ENCODE measurements at regions not wholly inside any gene's neighbourhood (a gene's known extent, or its start where the extent isn't known, plus 50 kb on each side); places are given as distances from the start of the nearest gene placed in this dataset.

GRCh38 chr12:46124132-46124847 lies 133.9 kb upstream of the SCAF11 start:
- Histone ChIP-seq H3K36me3 (replicated peaks in 1 of 2; ENCODE audit: control insufficient read depth in 1 of 2, insufficient read depth in 2 of 2, low read length in 2 of 2) (no peaks in the 10 kb centered on the region), H3K79me2 (ENCODE audit: insufficient read depth, low read length) (no peaks in the 10 kb centered on the region), H3K4me3 (replicated peaks in 1 of 3; ENCODE audit: low read depth in 2 of 3, low read length in 3 of 3) (no peak overlapping the region), H3K27ac (ENCODE audit: low read depth in 1 of 2, low read length in 2 of 2) (no peak overlapping the region), H3K27me3 (ENCODE audit: control insufficient read depth in 2 of 2, insufficient read depth in 2 of 2, low read length in 2 of 2) (peaks cover 0 to 2% of the 10 kb centered on the region in 2 donors), H3K4me1 (ENCODE audit: control insufficient read depth in 1 of 2, insufficient read depth in 2 of 2, low read length in 2 of 2) (no peaks in the 10 kb centered on the region), H3K4me2 (replicated peaks; ENCODE audit: extremely low read depth, low read length, poor library complexity, severe bottlenecking) (no peak overlapping the region), H4K20me1 (ENCODE audit: insufficient read depth, low read length) (no peaks in the 10 kb centered on the region), H3K9me3 (replicated peaks in 1 of 2; ENCODE audit: control insufficient read depth in 1 of 2, insufficient read depth in 1 of 2, low read length in 2 of 2) (no peaks in the 10 kb centered on the region), H3K9ac (ENCODE audit: insufficient read depth, low read length, poor library complexity, severe bottlenecking) (peak overlapping the region; percentile 15), H2AFZ (ENCODE audit: insufficient read depth, low read depth, low read length, poor library complexity, severe bottlenecking) (no peak overlapping the region)
- no peak overlapping the region for H3K27ac Mint-ChIP-seq
- H3K4me3 Mint-ChIP-seq, result no peak overlapping the region
- H3K36me3 Mint-ChIP-seq, result no peaks in the 10 kb centered on the region
- H3K27me3 Mint-ChIP-seq (ENCODE audit: low read depth in 3 of 3), result peaks cover 2 to 6% (median 3%) of the 10 kb centered on the region in 3 donors
- no peak for DNase-seq
- no peak for TF ChIP-seq CTCF (IDR thresholded peaks at IDR 0.05)
- no peaks in the 10 kb centered on the region for H3K9me3 Mint-ChIP-seq
- intact Hi-C loops (cut with micrococcal nuclease), result loop anchor here in 1 of 2 donors (10.0 kb wide), 1 partner anchor 901 kb away; no protein-coding TSS in a partner anchor
- peaks cover 5% of the 10 kb centered on the region for H3K4me1 Mint-ChIP-seq
- no CpG with 5 or more reads among the region's 5 CpGs for WGBS (ENCODE audit: insufficient coverage)

GRCh38 chr12:46112364-46112763 lies 122.0 kb upstream of the SCAF11 start:
- no peak overlapping the region for H3K9ac ChIP-seq (ENCODE audit: insufficient read depth, low read length, poor library complexity, severe bottlenecking)
- DNase-seq, result no peak
- no peaks in the 10 kb centered on the region for H4K20me1 ChIP-seq (ENCODE audit: insufficient read depth, low read length)
- no peaks in the 10 kb centered on the region for H3K36me3 ChIP-seq (replicated peaks in 1 of 2; ENCODE audit: control insufficient read depth in 1 of 2, insufficient read depth in 2 of 2, low read length in 2 of 2)
- no peaks in the 10 kb centered on the region for H3K27me3 Mint-ChIP-seq (ENCODE audit: low read depth in 3 of 3)
- TF ChIP-seq CTCF (IDR thresholded peaks at IDR 0.05), result no peak
- no peaks in the 10 kb centered on the region for H3K36me3 Mint-ChIP-seq
- H3K4me1 Mint-ChIP-seq, result no peaks in the 10 kb centered on the region
- no peak overlapping the region for H3K4me3 ChIP-seq (replicated peaks in 1 of 3; ENCODE audit: low read depth in 2 of 3, low read length in 3 of 3)
- H3K79me2 ChIP-seq (ENCODE audit: insufficient read depth, low read length), result no peaks in the 10 kb centered on the region
- H2AFZ ChIP-seq (ENCODE audit: insufficient read depth, low read depth, low read length, poor library complexity, severe bottlenecking), result no peak overlapping the region
- H3K4me3 Mint-ChIP-seq, result no peak overlapping the region
- peaks cover 0 to 15% (median 10%) of the 10 kb centered on the region in 7 donors for H3K9me3 Mint-ChIP-seq
- H3K27ac ChIP-seq (ENCODE audit: low read depth in 1 of 2, low read length in 2 of 2), result no peak overlapping the region
- no peak overlapping the region for H3K27ac Mint-ChIP-seq
- no peaks in the 10 kb centered on the region for H3K27me3 ChIP-seq (ENCODE audit: control insufficient read depth in 2 of 2, insufficient read depth in 2 of 2, low read length in 2 of 2)
- H3K4me1 ChIP-seq (ENCODE audit: control insufficient read depth in 1 of 2, insufficient read depth in 2 of 2, low read length in 2 of 2), result no peaks in the 10 kb centered on the region
- no peak overlapping the region for H3K4me2 ChIP-seq (replicated peaks; ENCODE audit: extremely low read depth, low read length, poor library complexity, severe bottlenecking)
- peaks cover 0 to 5% of the 10 kb centered on the region in 2 donors for H3K9me3 ChIP-seq (replicated peaks in 1 of 2; ENCODE audit: control insufficient read depth in 1 of 2, insufficient read depth in 1 of 2, low read length in 2 of 2)
- intact Hi-C loops (cut with micrococcal nuclease), result no loop called here
